ENCODE measurements at regions not wholly inside any gene's neighbourhood (a gene's known extent, or its start where the extent isn't known, plus 50 kb on each side); places are given as distances from the start of the nearest gene placed in this dataset.

GRCh38 chr2:6446938-6447608, 418.6 kb downstream of the CMPK2 start:
- TF ChIP-seq CTCF (conservative IDR thresholded peaks at IDR 0.05): no peak
- H3K27me3 Mint-ChIP-seq (ENCODE audit: low read depth): no peaks in the 10 kb centered on the region
- no peak overlapping the region for H3K27ac Mint-ChIP-seq
- no peak overlapping the region for H2BK12ac ChIP-seq (ENCODE audit: insufficient read length, low read depth, low read length)
- peaks cover 7 to 10% of the 10 kb centered on the region in 2 experiments for H3K4me1 Mint-ChIP-seq
- H2AFZ ChIP-seq (ENCODE audit: low read length): no peak overlapping the region
- H2BK20ac ChIP-seq (ENCODE audit: low read depth, low read length, poor library complexity, severe bottlenecking): no peak overlapping the region
- H4K5ac ChIP-seq (ENCODE audit: insufficient read length, low read depth, low read length): no peak overlapping the region
- H3K4me2 ChIP-seq (ENCODE audit: insufficient read depth, insufficient read length, low read length): no peak overlapping the region
- no peaks in the 10 kb centered on the region for H3K4me1 ChIP-seq (ENCODE audit: insufficient read depth, low read length)
- DNase-seq: no peak
- H3K9ac ChIP-seq (ENCODE audit: extremely low read depth, insufficient read length, low read length): no peak overlapping the region
- no peak overlapping the region for H3K27ac ChIP-seq (ENCODE audit: insufficient read length, low read depth, low read length)
- H3K4me3 Mint-ChIP-seq: no peak overlapping the region
- no peaks in the 10 kb centered on the region for H3K36me3 Mint-ChIP-seq (ENCODE audit: insufficient read depth in 1 of 3, low read depth in 3 of 3)
- H3K27me3 ChIP-seq (ENCODE audit: insufficient read depth, low read length): no peaks in the 10 kb centered on the region
- H3K23me2 ChIP-seq (ENCODE audit: insufficient read length, low read depth, low read length, poor library complexity, severe bottlenecking): no peaks in the 10 kb centered on the region
- H2BK120ac ChIP-seq (ENCODE audit: low read depth, low read length, poor library complexity, severe bottlenecking): no peak overlapping the region
- no peaks in the 10 kb centered on the region for H3K9me3 ChIP-seq (ENCODE audit: control insufficient read depth, low read depth, low read length)
- H3K23ac ChIP-seq (ENCODE audit: insufficient read length, low read depth, low read length): no peak overlapping the region
- no peaks in the 10 kb centered on the region for H3K79me1 ChIP-seq (ENCODE audit: insufficient read depth, low read depth, low read length, poor library complexity, severe bottlenecking)
- no peaks in the 10 kb centered on the region for H3K79me2 ChIP-seq (ENCODE audit: insufficient read depth, low read length)
- no peak overlapping the region for H3T11ph ChIP-seq (ENCODE audit: low read length)
- H3K4ac ChIP-seq (ENCODE audit: low read depth, low read length): no peak overlapping the region
- no peak overlapping the region for H3K14ac ChIP-seq (ENCODE audit: insufficient read depth, low read length)
- no peak overlapping the region for H2AK5ac ChIP-seq (ENCODE audit: insufficient read length, low read length)
- H2BK15ac ChIP-seq (ENCODE audit: low read depth, low read length): no peak overlapping the region
- H3K18ac ChIP-seq (ENCODE audit: insufficient read length, low read depth, low read length): no peak overlapping the region
- no peak overlapping the region for H3K56ac ChIP-seq (ENCODE audit: insufficient read length, low read depth, low read length)
- H3K9me3 Mint-ChIP-seq: no peaks in the 10 kb centered on the region
- H4K91ac ChIP-seq (ENCODE audit: insufficient read length, low read depth, low read length): no peak overlapping the region
- no CpG with 5 or more reads among the region's 3 CpGs for WGBS (ENCODE audit: extremely low coverage, insufficient read length, low lambda C conversion rate)
- H2BK5ac ChIP-seq (ENCODE audit: insufficient read length, low read length): no peak overlapping the region
- H4K20me1 ChIP-seq (ENCODE audit: control insufficient read depth, insufficient read depth, insufficient read length): no peaks in the 10 kb centered on the region
- no peak overlapping the region for H4K8ac ChIP-seq (replicated peaks; ENCODE audit: insufficient read length, low read depth, low read length)

Data from H9 (cell line).